ENCODE measurements at regions not wholly inside any gene's neighbourhood (a gene's known extent, or its start where the extent isn't known, plus 50 kb on each side); places are given as distances from the start of the nearest gene placed in this dataset.
A peak's percentile ranks its signal among the peaks of the same experiment; 100 is the strongest.

DNA sequence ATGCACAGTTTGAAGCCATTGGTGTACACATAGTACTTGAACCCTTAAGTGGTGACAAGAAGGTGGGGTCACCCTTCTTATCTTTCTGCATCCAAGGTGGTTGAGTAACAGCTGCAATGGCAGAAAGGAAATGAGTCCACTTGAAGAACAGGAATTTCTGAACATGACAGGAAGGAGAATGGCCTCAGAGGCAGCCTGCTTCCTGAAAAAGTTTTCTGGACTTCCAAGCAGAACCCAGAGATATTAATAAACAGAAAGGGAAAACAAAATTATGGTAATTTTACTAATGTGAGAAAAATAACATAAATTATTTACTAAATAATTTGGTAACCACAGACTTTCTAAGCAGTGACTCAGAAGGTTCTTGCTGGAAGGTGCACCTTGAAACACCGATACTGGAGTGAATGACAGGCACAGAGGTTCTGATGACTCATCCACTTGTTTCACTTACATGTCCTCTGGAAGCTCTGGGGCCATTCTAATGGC is 119.9 kb upstream of the HS3ST1 start:
- no peak for DNase-seq

DNA sequence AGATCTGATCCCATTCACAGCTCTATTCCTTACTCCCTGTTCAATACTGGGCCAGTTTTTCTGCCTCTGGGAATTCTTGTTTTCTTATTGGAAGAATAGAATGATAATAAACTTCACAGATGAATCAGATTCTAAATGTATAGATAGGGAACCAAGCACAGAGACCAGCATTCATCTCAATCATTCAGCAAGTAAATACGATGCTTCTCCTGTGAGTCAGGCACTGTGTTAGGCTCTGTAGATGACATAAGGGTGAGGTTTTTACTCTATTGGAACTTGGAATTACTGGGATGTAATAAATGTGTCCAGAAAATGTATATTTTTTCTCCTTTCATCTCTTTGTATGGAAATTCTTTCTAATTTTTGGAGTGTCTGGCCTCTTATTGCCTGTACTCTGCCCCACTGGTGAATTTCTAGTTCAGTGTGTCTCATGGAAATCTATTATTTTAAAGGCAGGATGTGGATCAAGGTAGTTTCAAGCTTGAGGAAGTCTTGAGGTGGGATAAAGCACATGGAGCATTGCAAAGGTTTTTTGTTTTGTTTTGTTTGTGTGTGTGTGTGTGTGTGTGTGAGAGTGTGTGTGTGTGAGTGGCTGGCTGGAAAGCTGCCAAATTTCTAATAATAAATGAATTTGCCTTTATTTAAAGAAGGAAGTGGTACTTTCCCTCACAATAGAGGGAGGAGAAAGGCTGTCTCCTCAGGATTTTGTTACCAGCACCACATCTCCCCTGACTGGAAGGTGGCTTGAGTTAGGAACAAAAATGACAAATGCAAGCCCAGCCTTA is 117.9 kb upstream of the HS3ST1 start:
- DNase-seq: no peak

GRCh38 chr4:11545651-11546050 is 117.0 kb upstream of the HS3ST1 start:
- DNase-seq: no peak

DNA sequence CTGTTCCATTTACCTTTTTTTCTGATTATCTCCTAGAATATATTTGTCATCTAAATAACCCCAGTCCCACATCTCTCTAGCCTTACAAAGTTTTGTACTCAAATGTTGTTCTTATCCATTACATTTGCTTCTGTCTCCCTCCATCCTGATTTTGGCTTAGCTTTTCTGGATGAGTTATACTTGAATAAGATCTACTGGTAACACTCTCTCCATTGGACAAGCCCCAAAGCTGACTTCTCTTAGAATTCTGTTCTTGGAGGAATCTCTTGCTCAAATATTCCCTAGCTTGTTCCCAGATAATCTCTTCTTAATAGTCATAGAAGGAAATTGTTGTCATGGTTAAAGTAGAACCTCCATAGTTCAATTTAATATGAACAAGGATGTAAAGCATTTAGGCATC is 115.5 kb upstream of the HS3ST1 start:
- no peak for DNase-seq

GRCh38 chr4:11543706-11544105 is 115.0 kb upstream of the HS3ST1 start:
- DNase-seq: no peak

DNA sequence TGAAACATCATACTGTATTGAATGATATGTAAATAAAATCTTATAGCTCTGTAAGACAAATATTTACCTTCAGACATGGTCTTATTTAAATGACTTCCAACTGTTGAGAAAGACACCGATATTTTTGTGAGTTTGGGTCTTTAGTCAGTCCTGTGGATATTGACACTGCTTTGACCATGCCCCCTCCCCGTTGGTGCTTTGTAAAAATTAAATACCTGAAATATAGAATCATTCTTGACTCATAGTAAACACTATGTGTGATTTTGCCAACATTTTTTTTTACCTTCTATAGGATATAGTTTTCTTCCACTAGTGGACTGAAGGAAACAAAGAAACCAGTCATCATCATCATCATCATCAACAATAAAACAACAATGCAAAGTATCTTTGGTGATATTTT is 114.3 kb upstream of the HS3ST1 start:
- no peak for DNase-seq

- no peak for DNase-seq
These were observed 109.2 kb upstream of the HS3ST1 start for GRCh38 chr4:11537846-11538245.

DNA sequence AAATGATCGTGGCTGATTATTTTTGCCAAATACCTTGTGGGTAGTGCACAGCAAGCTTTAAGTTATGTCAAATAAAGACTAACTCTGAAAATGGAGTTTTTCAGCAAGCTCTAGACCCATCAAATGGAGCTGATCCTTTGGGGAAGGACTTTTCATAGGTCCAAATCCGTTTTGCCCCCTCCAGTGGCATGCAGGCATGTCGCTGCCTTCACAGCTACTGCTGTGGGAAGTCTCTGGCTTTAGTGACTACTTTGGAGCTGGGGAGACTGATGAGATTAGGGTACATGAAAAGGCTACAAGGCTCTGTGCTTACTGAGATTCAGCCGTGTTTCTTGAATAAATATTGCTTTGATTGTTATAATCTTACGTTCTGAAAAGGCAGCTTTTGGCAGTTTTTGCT is 106.6 kb upstream of the HS3ST1 start:
- no peak for DNase-seq

DNA sequence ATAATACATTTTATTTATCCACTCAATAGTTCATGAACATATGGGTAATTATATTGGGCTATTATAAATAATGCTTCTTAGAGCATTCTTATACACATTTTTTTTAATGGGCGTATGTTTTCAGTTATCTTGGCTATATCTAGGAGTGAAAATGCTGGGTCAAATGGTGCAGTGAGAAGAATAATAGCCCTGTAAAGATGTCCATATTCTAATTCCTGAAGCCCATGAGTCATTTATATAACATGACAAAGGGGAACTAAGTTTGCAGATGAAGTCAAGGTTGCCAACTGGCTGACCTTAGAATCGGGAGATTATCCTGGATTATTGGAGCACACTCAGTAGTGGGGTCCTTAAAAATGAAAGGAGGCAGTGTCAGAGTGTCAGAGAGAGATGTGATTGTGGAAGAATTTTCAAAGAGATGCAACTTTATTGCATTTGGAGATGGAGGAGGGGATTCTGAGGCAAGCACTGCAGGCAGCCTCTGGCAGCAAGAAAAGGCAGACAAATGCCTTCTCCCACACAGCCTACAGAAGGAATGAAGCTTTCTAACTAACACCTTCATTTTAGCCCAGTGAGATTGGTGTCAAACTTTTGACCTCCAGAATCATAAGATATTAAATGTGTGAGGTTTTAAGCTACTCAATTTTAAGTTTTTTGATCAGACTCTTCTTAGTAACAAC is 106.1 kb upstream of the HS3ST1 start:
- no peak for DNase-seq

DNA sequence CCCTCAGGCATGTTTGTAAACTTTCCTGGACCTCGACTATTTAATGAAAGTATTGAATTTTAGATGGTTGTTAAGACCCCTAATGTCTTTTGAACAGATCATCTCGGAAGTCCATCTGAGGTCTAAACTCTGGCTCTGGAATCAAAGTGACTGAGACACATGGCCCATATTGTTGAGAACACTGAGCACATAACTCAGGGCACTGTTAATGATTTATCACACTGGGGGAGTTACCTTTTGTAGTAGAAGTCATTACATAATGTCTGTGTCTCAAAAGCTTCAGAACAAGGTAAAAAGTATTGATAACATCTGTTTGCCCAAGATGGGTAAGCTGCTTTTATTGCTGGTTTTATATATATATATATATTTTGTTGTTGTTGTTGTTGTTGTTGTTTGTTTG is 103.4 kb upstream of the HS3ST1 start:
- DNase-seq: no peak

- DNase-seq: peak; percentile 39
These were observed 101.0 kb upstream of the HS3ST1 start for GRCh38 chr4:11529625-11530201.

DNA sequence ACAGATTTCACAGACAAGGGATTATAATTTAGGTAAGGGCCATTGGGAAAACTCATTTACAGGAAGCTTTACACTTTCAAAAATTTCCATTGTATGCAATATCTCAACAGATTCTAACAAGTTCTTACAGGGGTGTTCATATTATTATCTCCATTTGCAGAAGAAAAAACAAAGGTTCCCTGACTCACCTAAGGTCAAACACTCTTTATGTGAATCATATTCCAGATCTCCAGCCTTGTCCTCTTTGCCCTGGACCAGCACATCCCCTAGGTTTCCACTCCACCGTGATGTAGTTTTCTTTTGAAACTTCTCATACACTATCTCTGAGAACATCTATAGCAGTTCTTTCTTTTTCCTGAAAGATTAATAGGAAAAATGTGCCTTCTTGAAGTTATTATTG is 96.4 kb upstream of the HS3ST1 start:
- DNase-seq: no peak

- DNase-seq: no peak
These were observed 90.1 kb upstream of the HS3ST1 start for GRCh38 chr4:11518754-11519153.

- no peak for DNase-seq
These were observed 86.2 kb upstream of the HS3ST1 start for GRCh38 chr4:11514779-11515419.

GRCh38 chr4:11514003-11514402 is 85.3 kb upstream of the HS3ST1 start:
- DNase-seq: no peak

DNA sequence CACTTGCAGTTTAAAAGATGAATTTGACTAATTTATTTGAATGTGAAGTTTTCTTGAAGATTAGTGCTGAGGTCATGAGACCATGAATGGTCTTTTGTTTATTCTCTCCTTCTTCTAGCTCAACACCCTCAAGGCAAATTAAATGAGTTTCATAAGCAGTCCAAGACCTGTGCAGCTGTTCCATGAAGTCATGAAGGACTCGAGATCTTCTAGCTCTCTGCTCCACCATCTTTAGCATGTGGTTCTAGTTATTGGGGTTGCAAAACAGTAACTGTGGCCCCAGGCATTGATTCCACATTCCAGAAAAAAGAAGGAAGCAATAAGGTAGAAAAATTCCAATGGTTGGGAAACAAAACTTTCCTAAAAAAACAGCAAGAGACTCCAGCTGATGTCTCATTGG is 84.2 kb upstream of the HS3ST1 start:
- DNase-seq: no peak

DNA sequence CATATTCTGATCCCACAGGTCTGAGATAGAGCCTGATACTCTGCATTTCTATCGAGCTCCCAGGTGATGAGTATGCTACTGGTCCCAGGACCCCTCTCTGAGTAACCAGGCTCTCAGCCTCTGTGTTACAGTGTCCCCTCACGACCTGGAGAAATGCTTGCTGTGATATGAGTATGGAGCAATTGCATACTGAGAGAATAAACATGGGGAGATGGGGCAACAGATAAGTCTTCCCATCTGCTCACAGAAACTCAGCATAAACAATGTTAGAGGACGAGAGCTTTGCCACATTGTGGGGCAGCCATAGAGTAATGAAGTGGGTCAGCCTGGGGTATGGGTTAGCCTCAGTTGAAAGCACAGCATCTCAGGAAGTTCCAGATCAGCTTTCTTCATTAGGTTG is 82.6 kb upstream of the HS3ST1 start:
- no peak for DNase-seq

GRCh38 chr4:11507920-11508319 is 79.2 kb upstream of the HS3ST1 start:
- no peak for DNase-seq

- no peak for DNase-seq
These were observed 77.5 kb upstream of the HS3ST1 start for GRCh38 chr4:11506194-11506593.

GRCh38 chr4:11505221-11505971 is 76.7 kb upstream of the HS3ST1 start:
- DNase-seq: no peak

DNA sequence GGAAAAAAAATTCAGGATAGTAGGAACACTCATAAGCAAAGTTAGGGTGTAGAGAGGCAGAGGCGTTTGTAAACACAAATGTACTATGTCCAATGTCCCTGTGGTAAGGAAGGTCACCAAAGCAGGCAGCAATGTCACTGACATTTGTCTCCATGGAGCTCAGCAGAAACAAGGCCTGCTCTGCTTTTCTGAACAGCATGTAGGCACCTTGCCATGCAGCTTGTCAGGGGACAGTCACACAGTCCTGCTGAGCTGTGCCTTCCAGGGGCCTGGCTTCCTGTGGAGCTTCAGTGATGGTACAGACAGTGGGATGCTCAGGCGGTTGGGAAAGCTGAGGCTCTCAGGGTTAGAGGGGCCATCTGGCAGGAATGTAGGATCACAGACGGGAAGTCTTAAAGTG is 74.5 kb upstream of the HS3ST1 start:
- DNase-seq: no peak

DNA sequence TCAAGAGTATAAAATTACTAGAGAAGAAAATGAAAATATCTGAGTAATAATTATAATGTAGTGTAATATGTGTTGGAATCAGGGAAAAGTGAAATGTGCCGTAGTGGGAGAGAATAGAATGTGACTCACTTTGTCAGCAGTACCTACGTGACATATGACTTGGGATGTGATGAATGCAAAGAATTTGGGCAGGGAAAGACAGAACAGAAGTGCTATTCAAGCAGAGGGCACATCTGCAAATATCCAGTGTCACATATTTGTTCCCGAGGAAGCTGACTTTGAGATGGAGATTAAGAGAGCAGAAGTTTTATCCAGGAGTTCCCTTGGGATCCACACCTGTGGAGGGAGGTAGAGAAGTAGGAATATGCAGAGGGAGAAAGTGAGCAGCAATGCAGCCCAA is 69.3 kb upstream of the HS3ST1 start:
- DNase-seq: no peak

- DNase-seq: no peak
These were observed 68.6 kb upstream of the HS3ST1 start for GRCh38 chr4:11497212-11497806.
